ENCODE measurements at regions not wholly inside any gene's neighbourhood (a gene's known extent, or its start where the extent isn't known, plus 50 kb on each side); places are given as distances from the start of the nearest gene placed in this dataset.
"Not testable (repeated sequence)": the region's sequence is repeated elsewhere in the genome, so short reads cannot be mapped to it uniquely, and the experiment has no call there.

DNA sequence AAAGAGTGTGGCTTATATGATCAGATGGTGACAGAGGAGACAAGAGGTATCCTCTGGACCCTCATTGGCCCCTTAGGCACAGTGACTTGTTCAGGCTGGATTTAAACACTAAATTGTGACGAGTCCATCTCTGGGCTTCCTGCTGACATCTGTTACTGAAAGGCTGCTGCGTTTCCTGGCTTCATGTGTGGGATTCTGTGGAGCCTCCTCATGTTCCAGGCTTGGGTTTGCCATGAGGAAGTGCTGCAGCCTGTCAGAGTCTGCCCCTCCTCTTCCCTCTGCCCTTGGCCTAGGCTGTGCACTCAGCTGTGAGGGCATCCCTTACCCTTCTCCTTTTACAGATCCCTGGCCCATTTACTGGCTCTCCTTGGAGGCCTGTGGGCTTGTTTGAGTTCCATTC is 159.1 kb upstream of the TTC29 start:
- no peak for DNase-seq

- DNase-seq = no peak
These were observed 162.7 kb upstream of the TTC29 start for GRCh38 chr4:147108409-147108808.

DNA sequence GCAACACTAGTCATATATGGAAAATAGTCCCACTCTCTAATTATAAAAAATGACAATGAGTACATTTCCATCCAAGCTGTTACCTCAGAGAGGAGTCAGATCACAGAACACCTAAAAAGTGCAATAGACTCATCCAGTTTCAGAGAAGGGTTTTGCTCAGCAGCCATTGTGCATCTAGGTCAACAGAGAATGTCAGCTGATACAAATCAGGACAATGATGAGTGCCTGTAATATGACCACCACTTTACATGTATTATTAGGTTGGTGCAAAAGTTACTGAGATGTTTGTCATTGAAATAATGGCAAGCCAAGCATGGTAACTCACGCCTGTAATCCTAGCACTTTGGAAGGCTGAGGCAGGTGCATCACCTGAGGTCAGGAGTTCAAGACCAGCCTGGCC is 164.1 kb upstream of the TTC29 start:
- DNase-seq = no peak

- DNase-seq = no peak
These were observed 165.1 kb upstream of the TTC29 start for GRCh38 chr4:147110473-147111367.

GRCh38 chr4:147112196-147112595 is 166.5 kb upstream of the TTC29 start:
- DNase-seq = not testable (repeated sequence)

- no peak for DNase-seq
These were observed 171.8 kb upstream of the TTC29 start for GRCh38 chr4:147117431-147117830.

GRCh38 chr4:147118528-147118927 is 172.9 kb upstream of the TTC29 start:
- DNase-seq = no peak

DNA sequence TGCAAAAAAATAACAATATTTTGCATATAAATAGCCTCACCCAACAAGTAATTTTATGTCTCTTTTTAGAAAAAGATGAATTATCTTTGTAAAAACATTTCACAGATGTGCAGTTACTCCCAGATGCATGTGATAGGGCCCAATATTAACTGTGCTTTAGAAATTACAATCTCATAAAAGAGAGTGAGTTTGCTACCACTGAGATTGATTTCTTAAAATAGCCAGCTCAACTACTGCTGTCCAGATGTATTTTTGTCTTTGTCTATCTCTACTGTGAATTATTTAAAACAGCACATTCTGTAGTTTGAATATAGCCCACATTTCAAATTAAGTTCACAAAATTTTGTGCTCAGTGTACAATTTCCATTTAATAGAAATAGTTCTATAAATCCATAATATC is 177.0 kb upstream of the TTC29 start:
- DNase-seq = no peak

- no peak for DNase-seq
These were observed 177.5 kb upstream of the TTC29 start for GRCh38 chr4:147123146-147123545.

DNA sequence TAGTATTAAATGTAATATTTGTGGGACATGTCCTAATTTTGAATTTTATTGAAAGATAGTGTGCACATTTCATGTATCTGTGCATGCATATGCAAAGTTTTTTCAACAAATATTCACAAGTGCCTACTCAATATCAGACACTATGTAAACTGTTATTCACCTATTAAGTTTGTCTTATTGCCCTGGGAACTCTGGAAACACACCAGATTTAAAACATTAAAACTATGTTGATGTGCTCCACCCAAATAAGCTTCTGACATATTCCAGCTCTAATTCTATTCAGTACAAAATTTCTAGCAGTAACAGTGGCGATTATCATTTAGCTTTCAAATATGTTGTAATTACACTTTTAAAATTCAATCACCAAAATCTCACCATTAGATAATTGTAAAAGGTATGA is 183.1 kb upstream of the TTC29 start:
- no peak for DNase-seq

DNA sequence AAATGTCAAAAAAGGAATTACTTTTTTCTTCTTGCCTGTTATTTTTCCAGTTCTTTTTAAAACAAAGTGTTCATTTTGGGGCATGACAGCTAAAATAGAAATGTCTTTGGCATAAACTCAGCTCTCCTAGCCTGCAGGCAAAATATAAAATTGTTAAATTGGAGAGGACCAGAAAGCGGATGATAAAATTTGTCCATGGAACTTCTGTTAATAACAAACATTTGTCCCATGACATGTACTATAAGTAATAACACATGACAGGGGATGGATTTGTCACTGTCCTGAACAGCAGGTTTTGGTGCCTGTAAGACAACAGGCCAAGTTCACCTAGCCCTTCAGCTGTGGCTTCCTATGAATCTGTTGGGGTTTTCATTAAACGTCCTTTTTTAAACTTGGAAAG is 184.0 kb upstream of the TTC29 start:
- DNase-seq = no peak

GRCh38 chr4:147134536-147135210 is 189.0 kb upstream of the TTC29 start:
- no peak for DNase-seq

DNA sequence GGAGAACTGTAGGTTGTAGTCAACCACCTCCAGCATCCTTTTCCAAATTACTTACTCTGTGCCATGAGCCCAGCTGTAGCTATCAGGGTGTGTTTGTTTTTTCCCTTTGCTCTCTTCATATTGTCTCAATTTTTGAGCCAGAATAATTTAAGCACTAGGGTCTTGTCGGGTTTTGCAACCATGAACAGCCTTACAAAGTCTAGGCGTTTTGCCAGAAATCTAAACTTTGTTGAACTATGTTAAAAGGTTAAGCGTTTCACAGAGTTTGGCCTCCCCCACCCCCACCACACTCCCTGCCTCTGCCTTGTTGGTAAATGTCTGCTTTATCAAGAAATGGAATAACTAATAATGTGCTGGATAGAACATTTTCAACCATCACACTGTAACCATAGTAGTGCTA is 190.6 kb upstream of the TTC29 start:
- no peak for DNase-seq

DNA sequence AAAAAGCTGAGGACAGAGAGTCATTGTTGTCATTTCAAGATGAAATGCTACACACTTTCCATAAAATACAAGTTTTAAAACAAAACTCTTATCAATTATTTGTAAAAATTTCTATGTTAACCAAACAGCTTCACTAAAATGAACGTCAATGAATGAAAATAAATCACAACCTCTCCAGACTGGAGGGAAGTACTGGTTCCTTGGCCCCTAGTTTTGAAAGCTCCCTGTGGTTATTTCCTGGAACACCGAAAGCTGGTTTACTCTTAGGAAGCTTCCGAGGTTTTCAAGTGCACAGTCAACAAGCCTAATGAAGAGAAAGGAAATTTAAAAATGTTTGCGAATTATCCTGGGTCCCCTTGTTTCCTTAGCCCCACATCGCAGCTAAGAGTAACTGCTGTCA is 191.1 kb upstream of the TTC29 start:
- no peak for DNase-seq

DNA sequence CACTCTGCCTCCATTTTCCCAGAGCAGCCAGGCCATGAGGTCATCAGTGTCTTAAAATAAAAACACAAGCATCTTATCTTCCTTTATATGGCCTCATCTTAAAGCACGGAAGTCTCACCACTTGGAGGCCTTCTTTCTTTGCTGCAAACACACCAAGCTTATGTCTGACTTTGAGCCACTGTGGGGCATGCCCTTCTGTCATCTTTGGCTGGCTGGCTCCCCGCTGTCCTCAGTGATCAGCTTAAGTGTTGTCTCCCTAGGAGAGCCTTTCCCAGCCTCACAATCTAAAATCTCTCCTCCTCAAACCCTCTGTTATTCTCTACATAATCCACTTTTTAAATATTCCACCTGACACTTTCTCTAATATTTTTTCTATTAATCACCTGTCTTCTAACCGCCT is 191.6 kb upstream of the TTC29 start:
- DNase-seq = no peak

DNA sequence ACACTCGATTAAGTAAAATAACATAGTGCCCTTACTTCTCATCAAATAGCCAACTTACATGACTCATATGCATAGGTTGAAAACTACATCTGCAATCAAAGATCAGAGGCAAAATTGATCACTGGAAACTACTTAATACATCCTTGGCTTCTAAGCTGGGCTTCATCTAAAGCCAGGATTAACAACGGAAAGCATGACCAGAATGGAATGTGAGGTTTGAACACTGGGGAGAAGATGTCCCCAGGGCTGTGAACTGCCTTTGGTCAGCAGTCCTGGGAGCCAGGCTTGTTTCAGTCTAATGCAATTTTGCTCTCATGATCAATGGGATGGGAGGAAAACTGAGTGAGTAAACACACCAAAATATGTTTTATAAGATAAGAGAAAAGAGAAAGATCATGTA is 192.5 kb upstream of the TTC29 start:
- no peak for DNase-seq

DNA sequence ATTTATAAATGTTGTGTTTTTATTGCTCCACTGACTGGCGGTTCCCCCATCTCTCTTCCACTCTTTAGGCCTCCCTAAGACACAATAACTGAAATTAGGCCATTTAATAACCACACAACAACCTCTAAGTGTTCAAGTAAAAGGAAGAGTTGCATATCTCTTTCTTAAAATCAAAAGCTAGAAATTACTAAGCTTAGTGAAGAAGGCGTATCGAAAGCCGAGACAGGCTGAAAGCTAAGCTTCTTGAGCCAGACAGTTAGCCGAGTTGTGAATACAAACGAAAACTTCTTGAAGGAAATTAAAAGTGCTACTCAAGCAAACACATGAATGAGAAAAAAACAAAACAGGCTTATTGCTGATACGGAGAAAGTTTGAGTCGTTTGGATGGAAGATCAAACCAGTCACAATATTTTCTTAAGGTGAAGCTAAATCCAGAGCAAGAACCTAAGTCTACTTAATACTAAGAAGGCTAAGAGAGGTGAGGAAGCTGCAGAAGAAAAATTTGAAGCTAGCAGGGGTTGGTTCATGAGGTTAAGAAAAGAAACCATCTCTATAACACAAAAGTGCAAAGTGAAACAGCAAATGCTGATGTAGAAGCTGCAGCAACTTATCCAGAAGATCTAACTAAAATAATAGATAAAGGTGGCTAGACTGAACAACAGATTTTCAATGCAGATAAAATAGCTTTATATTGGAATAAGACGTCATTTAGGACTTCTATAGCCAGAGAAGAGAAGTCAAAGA is 194.0 kb upstream of the TTC29 start:
- DNase-seq = no peak

- no peak for DNase-seq
These were observed 206.1 kb upstream of the TTC29 start for GRCh38 chr4:147151763-147152162.

- no peak for DNase-seq
These were observed 212.4 kb upstream of the TTC29 start for GRCh38 chr4:147157860-147158701.

DNA sequence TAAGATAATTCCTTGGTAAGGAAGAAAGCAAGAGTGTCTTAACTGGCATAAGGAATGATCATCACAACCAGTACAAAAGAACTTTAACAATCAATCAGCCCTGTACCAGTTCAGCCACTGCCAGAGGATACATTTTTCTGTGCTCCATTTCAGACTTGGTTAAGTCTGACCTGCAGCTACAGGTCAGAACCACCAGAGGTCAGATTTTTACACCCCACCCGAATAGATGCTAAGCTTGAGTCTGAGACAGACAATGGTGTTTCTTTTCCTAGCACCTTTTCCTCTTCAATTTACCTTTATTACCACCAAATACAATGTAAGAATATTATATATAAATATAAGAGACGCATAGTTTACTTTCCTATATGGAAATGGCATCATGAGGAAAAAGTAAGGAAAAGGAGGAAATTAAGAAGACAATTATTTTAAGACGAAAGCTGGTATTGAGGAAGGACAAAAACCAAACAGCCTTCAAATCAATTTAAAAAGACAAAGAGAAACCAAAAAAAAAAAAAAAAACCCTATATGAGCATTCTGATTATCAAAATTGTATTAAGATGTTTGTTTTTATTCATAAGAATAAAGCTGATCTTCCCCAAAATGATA is 215.3 kb upstream of the TTC29 start:
- peak; percentile 33 for DNase-seq

- no peak for DNase-seq
These were observed 217.6 kb upstream of the TTC29 start for GRCh38 chr4:147163311-147163710.

DNA sequence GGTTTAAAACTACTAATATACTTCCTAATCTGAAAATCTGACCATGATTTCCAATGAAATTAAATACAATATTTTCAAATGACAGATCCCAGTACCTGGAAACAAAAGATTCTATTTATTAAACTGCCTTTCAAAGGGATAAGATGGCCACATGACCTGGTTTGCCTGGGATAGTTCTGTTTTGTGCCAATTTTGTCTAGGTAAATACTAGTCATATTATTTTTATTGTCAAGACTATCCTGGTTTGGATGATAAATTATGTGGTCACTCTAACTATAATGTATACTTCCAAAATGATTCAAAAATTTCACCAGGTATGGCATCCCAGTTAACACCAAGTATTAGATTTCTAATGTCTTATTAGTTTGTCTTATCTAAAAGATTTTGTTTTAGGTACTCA is 222.5 kb upstream of the TTC29 start:
- DNase-seq = not testable (repeated sequence)

Measured in NCI-H2171 treated with DMSO at 0.1 percent for 48 hours (cell line).